ENCODE measurements at regions not wholly inside any gene's neighbourhood (a gene's known extent, or its start where the extent isn't known, plus 50 kb on each side); places are given as distances from the start of the nearest gene placed in this dataset.

DNA sequence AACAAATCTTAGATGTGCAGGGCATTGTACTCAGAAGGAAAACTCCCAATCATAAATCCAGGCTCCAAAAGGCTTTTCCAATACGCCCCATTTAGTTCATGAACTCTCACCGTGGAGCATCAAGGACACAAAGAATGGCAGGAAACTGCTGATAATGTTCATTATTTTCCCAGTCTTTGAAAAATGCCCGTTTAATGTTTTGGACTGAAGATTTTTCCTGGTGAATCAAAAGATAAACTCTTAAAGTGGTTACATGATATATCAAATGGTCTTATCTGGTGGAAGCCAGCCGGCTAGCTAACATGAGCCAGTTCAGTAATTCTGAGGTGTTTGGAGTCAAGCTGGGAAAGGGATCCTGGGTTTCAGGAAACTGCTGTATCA lies 62.1 kb upstream of the AP1S2 start:
- dilution Hi-C loops (cut with MboI; ENCODE audit: extremely low pct_ligation_motif_present, low sequenced_read_pairs), result no loop called here
- CTCF ChIA-PET, result interaction anchor here (0.7 kb wide), 1 partner anchor 15 kb away, joined by 4 read pairs; no protein-coding TSS in a partner anchor
- BruUV-seq (replicated peaks), result no TSS peak

GRCh38 chrX:15915959-15916703 lies 61.5 kb upstream of the AP1S2 start:
- FAIRE-seq (peak; percentile 82), DNase-seq (ENCODE audit: low read depth, low spot score) (no peak)
- BruUV-seq (replicated peaks), result no TSS peak
- Histone ChIP-seq H3K9me1 (replicated peaks; ENCODE audit: control insufficient read depth, extremely low read depth, insufficient read depth, low read length) (no peaks in the 10 kb centered on the region), H3K9me3 (replicated peaks; ENCODE audit: control insufficient read depth, insufficient read depth, low read length) (no peaks in the 10 kb centered on the region), H3K4me1 (ENCODE audit: control insufficient read depth, extremely low read depth, insufficient read depth, low read length) (peaks cover 15% of the 10 kb centered on the region), H3K79me2 (ENCODE audit: control insufficient read depth, insufficient read depth, low read length) (no peaks in the 10 kb centered on the region), H4K20me1 (replicated peaks; ENCODE audit: control insufficient read depth, extremely low read depth, insufficient read depth, low read length) (no peaks in the 10 kb centered on the region), H3K27ac (ENCODE audit: insufficient read depth, low read depth, low read length) (peak overlapping the region; percentile 34), H3K27me3 (ENCODE audit: control insufficient read depth in 2 of 2, insufficient read depth in 2 of 2, low read length in 2 of 2) (peaks cover 2% of the 10 kb centered on the region in 2 experiments), H2AFZ (ENCODE audit: low read depth, low read length) (peak overlapping the region; percentile 62), H3K36me3 (ENCODE audit: control insufficient read depth in 2 of 2, extremely low read depth in 1 of 2, insufficient read depth in 2 of 2, low read length in 2 of 2) (no peaks in the 10 kb centered on the region), H3K9ac (replicated peaks; ENCODE audit: extremely low read depth, insufficient read depth, low read length) (no peak overlapping the region), H3K4me2 (ENCODE audit: insufficient read depth, low read length) (peak overlapping the region; percentile 58), H3K4me3 (replicated peaks in 1 of 3; ENCODE audit: insufficient read depth in 1 of 3, low read depth in 1 of 3, low read length in 3 of 3) (no peak overlapping the region)
- dilution Hi-C loops (cut with MboI; ENCODE audit: extremely low pct_ligation_motif_present, low sequenced_read_pairs) (no loop called here), intact Hi-C loops (cut with micrococcal nuclease) (loop anchor here (2.0 kb wide), 1 partner anchor 61 kb away; the partner anchor contains the start of gene AP1S2)
- TF ChIP-seq GATA2 (IDR thresholded peaks at IDR 0.05; ENCODE audit: insufficient read depth, insufficient read length, low read depth, low read length), result no peak
- TF ChIP-seq FOS (IDR thresholded peaks at IDR 0.05; ENCODE audit: borderline replicate concordance, insufficient read depth, low read length), result peak; percentile 33
- TF ChIP-seq POLR2AphosphoS5 (IDR thresholded peaks at IDR 0.05; ENCODE audit: insufficient read depth, low read depth, low read length), result peak; percentile 49
- no peak for TF ChIP-seq EZH2 (IDR thresholded peaks at IDR 0.05; ENCODE audit: borderline replicate concordance, low read depth, low read length, severe bottlenecking)
- no peak for TF ChIP-seq CTCF (IDR thresholded peaks at IDR 0.05; ENCODE audit: extremely low read depth in 1 of 2, insufficient read depth in 1 of 2, low read depth in 1 of 2, low read length in 2 of 2)
- TF ChIP-seq JUN (IDR thresholded peaks at IDR 0.05; ENCODE audit: borderline replicate concordance, insufficient read depth, insufficient read length, low read depth), result no peak
- TF ChIP-seq, protein P1, sequence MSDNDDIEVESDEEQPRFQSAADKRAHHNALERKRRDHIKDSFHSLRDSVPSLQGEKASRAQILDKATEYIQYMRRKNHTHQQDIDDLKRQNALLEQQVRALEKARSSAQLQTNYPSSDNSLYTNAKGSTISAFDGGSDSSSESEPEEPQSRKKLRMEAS (IDR thresholded peaks at IDR 0.05; ENCODE audit: insufficient read depth, insufficient read length), result no peak
- TF ChIP-seq MYC (IDR thresholded peaks at IDR 0.05; ENCODE audit: low read depth, low read length), result no peak
- TF ChIP-seq POLR2A (IDR thresholded peaks at IDR 0.05; ENCODE audit: low read depth, low read length), result no peak
- ChIA-PET POLR2A (no interaction called here), CTCF (interaction anchor here (1.1 kb wide), 1 partner anchor 207 kb away, joined by 4 read pairs; the partner anchor contains the start of gene GRPR)

More for the DNA sequence above, 62.1 kb upstream of the AP1S2 start:
- intact Hi-C loops (cut with micrococcal nuclease), result loop anchor here (2.0 kb wide), 1 partner anchor 62 kb away; the partner anchor contains the start of gene AP1S2
- peak overlapping the region; percentile 34 for H3K27ac ChIP-seq (ENCODE audit: insufficient read depth, low read depth, low read length)
- DNase-seq (ENCODE audit: low read depth, low spot score) (peak; percentile 83), FAIRE-seq (peak; percentile 74)
- H3K27me3 ChIP-seq (ENCODE audit: control insufficient read depth in 2 of 2, insufficient read depth in 2 of 2, low read length in 2 of 2), result peaks cover under 1 to 2% of the 10 kb centered on the region in 2 experiments
- peak overlapping the region; percentile 58 for H3K4me2 ChIP-seq (ENCODE audit: insufficient read depth, low read length)
- peak; percentile 50 for TF ChIP-seq GATA2 (IDR thresholded peaks at IDR 0.05; ENCODE audit: insufficient read depth, insufficient read length, low read depth, low read length)
- TF ChIP-seq, protein P1 (IDR thresholded peaks at IDR 0.05; ENCODE audit: insufficient read depth, insufficient read length), result no peak
- no peaks in the 10 kb centered on the region for H3K36me3 ChIP-seq (ENCODE audit: control insufficient read depth in 2 of 2, extremely low read depth in 1 of 2, insufficient read depth in 2 of 2, low read length in 2 of 2)
- H3K4me3 ChIP-seq (replicated peaks in 1 of 3; ENCODE audit: insufficient read depth in 1 of 3, low read depth in 1 of 3, low read length in 3 of 3), result no peak overlapping the region
- no peaks in the 10 kb centered on the region for H3K9me1 ChIP-seq (replicated peaks; ENCODE audit: control insufficient read depth, extremely low read depth, insufficient read depth, low read length)
- no peak overlapping the region for H3K9ac ChIP-seq (replicated peaks; ENCODE audit: extremely low read depth, insufficient read depth, low read length)
- peak overlapping the region; percentile 62 for H2AFZ ChIP-seq (ENCODE audit: low read depth, low read length)
- H3K4me1 ChIP-seq (ENCODE audit: control insufficient read depth, extremely low read depth, insufficient read depth, low read length), result peaks cover 15% of the 10 kb centered on the region
- no peaks in the 10 kb centered on the region for H3K9me3 ChIP-seq (replicated peaks; ENCODE audit: control insufficient read depth, insufficient read depth, low read length)
- H3K79me2 ChIP-seq (ENCODE audit: control insufficient read depth, insufficient read depth, low read length), result no peaks in the 10 kb centered on the region
- no peaks in the 10 kb centered on the region for H4K20me1 ChIP-seq (replicated peaks; ENCODE audit: control insufficient read depth, extremely low read depth, insufficient read depth, low read length)
- POLR2A ChIA-PET, result no interaction called here
